Hepatic stellate cell (primary cell): ENCODE measurements at regions not wholly inside any gene's neighbourhood (a gene's known extent, or its start where the extent isn't known, plus 50 kb on each side); places are given as distances from the start of the nearest gene placed in this dataset.
A peak's percentile ranks its signal among the peaks of the same experiment; 100 is the strongest.
"Not testable (repeated sequence)": the region's sequence is repeated elsewhere in the genome, so short reads cannot be mapped to it uniquely, and the experiment has no call there.

Experiments
- DNase-seq: peaks from one replicate; pipeline ENCODE4 v3.0.0; 2011; ENCODE audit warnings: low spot score

- DNase-seq, result no peak
Observed at GRCh38 chr7:109635374-109635773, 1065.7 kb downstream of the DNAJB9 start.

DNA sequence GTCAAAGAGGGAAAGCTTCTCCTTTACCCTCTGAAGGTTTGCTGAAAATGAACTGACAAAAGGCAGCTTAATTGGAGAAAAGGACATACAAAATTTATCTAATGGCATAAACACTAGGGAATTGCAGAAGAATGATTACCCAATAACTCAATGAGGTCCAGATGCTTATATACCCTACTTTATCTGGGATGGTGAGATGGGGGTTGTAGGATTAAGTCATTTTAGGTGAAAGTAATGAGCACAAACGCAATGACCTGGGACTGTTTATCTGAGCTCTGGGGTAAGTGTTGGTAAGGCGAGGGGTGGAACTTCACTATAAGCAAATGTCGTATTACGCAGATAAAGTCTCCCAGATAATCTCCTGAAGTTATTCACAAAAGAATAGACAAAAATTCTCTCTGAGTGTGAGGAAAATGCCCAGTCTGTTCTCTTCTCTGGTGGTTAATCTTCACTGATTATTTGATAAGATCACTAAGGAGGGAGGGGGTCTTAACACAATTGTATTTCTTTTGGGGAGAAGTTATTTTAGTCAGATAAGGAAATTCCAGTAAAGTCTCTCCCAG, 1067.8 kb downstream of the DNAJB9 start:
- no peak for DNase-seq

DNA sequence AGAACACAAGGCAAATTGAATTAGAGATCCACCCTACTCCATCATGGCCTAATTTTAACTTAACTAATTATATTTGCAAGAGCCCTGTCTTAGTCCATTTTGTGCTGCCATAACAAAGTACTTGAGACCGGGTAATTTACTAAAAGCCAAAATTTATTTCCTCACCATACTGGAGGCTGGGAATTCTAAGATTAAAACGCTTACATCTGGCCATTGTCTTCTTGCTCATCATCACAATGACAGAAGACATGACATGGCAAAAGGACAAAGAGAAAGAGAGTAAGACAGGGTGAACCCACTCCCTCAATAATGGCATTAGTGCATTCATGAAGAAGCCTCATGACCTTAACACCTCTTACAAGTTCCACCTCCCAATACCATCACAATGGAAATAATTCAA, 1068.6 kb downstream of the DNAJB9 start:
- DNase-seq, result no peak

DNA sequence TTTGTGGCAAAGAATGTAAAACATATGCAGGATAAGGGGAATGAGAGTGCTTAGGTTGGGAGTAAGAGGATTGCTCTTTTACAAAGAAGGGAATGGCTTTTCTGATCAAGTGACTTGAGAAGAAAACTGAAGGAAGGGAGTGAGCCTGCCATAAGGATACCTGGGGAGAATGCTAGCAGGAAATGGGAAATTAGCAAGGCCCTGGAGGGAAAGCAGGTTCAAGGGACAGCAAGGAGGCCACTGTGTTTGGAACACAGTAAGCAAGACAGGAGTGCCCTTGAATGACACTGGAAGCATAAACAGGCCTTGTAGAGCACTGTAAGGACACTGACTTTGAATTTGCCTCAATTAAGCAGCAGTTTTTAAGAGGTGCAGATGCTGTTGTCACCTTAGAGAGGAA, 1069.9 kb downstream of the DNAJB9 start:
- DNase-seq, result no peak

DNA sequence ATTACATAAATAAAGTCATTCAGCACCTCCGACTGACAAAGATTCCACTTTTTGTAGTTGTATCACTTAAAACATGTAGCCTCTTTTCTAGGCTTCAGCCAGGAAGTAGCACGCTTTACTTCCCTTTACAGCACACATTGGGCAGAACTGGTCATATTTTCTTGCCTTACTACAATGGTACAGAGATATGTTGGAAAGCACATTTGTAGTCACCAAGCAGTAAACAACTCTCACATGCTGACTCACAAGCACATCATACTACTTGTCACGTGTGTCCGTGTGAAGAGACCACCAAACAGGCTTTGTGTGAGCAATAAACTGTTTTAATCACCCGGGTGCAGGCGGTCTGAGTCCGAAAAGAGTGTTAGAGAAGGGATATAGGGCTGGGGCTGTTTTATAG, 1071.8 kb downstream of the DNAJB9 start:
- no peak for DNase-seq

DNA sequence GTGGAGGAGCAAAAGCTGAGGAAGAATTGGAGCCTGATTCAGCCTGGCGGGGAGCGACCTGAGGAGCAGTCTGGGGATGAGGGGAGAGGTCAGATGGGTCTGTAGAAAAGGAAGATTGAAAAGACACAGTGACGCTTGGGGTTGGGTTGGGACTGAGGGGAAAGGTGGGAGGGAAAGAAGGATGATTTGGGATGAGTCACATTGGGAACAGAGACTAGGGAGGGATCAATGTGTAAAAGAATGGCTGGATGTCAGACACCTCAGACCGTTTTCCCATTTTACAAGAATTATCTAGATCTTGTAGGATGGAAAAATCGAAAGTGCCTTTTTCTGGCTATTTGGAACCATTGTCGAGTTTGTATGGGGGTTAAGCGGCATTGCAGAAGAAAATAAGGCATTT, 1076.5 kb downstream of the DNAJB9 start:
- DNase-seq, result no peak

DNA sequence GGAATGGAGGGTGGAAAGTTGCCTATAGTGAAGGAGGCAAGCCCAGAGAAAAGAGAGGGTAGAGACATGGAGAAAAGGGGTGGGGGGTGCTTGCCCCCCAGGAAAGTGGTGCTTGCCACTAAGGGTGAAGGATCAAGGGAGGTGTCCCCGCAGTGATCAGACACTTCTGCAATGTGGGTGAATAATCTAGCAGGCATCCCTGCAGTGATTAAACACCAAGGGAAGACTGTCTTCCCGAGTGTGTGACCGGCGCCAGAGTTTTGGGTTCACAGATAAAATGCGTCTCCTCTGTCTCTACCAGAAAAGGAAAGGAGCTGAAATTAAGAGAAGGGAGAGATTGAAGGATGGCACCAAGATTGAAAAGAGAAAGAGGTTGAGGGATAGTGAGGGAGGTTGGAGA, 1076.9 kb downstream of the DNAJB9 start:
- not testable (repeated sequence) for DNase-seq

DNA sequence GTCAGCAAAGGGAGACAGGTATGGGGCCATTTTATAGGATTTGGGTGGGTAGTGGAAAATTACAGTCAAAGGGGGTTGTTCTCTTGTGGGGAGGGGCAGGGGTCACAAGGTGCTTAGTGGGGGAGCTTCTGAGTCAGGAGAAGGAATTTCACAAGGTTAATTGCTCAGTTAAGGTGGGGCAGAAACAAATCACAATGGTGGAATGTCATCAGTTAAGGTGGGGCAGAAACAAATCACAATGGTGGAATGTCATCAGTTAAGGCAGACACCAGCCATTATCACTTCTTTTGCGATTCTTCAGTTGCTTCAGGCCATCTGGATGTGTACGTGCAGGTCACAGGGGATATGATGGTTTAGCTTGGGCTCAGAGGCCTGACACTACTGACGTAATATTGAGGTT, 1077.6 kb downstream of the DNAJB9 start:
- not testable (repeated sequence) for DNase-seq

GRCh38 chr7:109659261-109659660, 1089.6 kb downstream of the DNAJB9 start:
- DNase-seq, result no peak

GRCh38 chr7:109660401-109660800, 1090.7 kb downstream of the DNAJB9 start:
- no peak for DNase-seq

DNA sequence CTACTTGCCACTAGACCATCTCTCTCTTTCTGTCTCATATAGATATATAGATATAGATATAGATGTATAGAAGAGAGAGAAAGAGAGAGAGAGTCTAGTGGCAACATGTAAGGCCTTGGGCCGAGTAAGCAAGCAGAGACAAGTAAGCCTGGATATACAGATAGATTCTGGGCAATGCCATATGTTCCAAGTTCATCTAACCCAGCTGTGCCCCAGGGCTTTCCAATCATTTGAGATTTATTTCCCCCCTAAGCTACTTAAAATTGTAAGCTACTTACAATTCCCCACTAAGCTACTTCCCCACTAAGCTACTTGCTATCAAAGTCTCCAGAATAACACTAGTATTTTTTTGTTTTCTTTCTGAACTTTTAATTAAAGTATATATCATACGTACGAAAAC, 1094.1 kb downstream of the DNAJB9 start:
- DNase-seq, result no peak

- not testable (repeated sequence) for DNase-seq
Observed at GRCh38 chr7:109687269-109687668, 1117.6 kb downstream of the DNAJB9 start.

GRCh38 chr7:109692613-109693012, 1122.9 kb downstream of the DNAJB9 start:
- DNase-seq, result not testable (repeated sequence)

DNA sequence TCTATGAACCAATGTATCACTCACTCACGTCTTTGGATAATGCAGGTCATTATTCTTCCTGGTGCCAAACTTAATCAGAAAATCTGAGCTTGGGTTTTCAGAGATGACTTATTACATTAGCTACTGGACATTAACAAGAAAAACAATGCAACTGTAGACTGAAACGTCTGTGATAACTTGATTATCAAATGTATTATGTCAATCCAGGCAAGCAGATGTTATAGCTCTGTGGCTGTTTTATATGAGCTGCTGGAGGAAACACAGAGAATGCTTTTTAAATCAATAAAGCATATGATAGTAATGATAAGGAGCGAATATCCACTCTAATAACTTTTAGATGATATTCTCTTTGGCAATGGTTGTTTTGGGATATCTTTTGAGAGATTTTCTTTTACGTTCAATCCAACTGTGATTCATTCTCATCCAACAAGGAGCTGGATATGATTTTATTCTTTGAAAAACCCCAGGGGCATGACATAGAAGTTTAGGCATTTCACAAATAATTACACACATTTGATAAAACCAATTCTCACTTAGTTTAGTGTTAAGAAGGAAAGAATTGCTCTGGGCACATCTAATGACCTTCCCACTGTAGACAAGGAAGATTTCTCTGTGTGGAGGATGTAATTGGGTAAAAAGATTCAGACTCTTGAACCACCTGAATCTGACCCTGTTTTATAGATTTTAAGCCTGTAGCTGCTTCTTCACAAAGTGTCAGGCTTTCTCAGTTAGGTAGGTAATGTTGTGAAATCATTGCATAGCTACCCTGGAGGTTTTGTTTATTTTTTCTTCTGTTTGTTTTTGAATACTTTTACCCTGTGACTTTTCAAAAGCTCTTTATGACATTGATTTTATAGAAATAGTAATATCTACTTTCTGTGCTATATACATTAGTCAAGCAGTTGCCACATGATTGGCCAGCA, 1124.7 kb downstream of the DNAJB9 start:
- no peak for DNase-seq

- DNase-seq, result no peak
Observed at GRCh38 chr7:109695419-109695818, 1125.7 kb downstream of the DNAJB9 start.

DNA sequence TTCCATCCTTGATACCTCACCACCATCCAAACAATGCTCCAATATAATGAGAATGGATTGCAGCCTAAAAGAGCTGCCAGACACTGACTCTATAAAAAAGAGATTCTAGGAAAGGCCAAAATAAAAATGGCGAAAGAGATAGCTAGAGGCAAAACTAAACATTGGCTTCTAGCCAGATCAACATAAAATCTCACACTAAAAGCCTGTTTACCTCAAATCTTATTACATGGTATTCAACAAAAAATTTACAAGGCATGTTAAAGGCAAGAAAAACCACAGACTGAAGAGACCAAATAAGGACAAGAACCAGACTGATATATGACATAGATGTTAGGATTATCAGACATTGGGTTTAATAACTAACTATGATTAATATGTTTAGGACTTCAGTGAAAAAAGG, 1127.0 kb downstream of the DNAJB9 start:
- DNase-seq, result no peak

DNA sequence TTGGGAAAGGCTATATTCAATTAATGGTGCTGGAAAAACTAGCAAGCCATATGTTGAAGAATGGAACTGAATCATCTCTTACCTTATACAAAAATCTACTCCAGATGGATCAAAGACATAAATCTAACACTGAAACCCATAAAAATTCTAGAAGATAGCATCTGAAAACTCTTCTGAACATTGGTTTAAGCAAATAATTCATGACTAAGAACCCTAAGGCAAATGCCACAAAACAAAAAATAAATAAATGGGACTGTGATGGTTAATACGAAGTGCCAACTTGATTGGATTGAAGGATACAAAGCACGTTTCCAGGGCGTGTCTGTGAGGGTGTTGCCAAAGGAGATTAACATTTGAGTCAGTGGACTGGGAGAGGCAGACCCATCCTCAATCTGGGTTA, 1130.0 kb downstream of the DNAJB9 start:
- no peak for DNase-seq

- DNase-seq, result no peak
Observed at GRCh38 chr7:109713366-109713765, 1143.7 kb downstream of the DNAJB9 start.

GRCh38 chr7:109719359-109719758, 1149.7 kb downstream of the DNAJB9 start:
- not testable (repeated sequence) for DNase-seq

DNA sequence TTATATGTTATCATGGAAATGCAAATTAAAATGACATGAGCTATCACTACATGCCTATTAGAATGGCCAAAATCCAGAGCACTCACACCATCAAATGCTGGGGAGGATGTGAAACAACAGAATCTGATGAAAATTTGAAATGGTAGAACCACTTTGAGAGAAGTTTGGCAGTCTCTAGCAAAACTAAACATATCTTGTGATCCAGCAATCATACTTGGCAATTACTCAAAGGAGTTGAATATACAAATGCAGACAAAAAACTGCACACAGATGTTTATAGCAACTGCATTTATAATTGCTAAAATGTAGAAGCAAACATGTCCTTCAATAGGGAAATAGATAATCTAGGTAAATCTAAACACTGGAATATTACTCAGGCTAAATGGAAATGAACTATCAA, 1164.9 kb downstream of the DNAJB9 start:
- DNase-seq, result no peak

GRCh38 chr7:109735881-109736280, 1166.2 kb downstream of the DNAJB9 start:
- no peak for DNase-seq

GRCh38 chr7:109745677-109746410, 1176.2 kb downstream of the DNAJB9 start:
- no peak for DNase-seq

GRCh38 chr7:109751241-109751640, 1181.6 kb downstream of the DNAJB9 start:
- DNase-seq, result peak; percentile 1
